ENCODE measurements at regions not wholly inside any gene's neighbourhood (a gene's known extent, or its start where the extent isn't known, plus 50 kb on each side); places are given as distances from the start of the nearest gene placed in this dataset.
"Not testable (repeated sequence)": the region's sequence is repeated elsewhere in the genome, so short reads cannot be mapped to it uniquely, and the experiment has no call there.

DNA sequence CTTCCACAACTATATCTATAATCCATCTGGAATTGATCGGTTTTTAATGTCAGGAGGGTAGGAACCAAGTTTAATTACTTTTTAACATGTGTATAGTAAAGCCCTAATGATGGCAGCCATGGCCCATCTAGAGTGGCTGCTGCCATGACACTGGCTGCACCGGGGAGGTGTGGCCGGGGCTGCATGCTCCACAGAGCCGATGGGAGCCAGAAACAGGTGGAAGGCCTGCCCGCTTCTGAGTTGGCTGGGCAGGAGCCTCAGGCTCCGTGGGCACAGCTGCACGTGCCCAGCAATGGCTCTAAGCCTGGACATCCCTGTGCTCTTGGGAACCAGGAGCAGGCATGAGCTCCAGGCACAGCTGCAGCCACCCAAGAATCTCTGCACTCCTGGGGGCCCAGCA is 73.0 kb downstream of the GBP6 start:
- TF ChIP-seq, protein P1, sequence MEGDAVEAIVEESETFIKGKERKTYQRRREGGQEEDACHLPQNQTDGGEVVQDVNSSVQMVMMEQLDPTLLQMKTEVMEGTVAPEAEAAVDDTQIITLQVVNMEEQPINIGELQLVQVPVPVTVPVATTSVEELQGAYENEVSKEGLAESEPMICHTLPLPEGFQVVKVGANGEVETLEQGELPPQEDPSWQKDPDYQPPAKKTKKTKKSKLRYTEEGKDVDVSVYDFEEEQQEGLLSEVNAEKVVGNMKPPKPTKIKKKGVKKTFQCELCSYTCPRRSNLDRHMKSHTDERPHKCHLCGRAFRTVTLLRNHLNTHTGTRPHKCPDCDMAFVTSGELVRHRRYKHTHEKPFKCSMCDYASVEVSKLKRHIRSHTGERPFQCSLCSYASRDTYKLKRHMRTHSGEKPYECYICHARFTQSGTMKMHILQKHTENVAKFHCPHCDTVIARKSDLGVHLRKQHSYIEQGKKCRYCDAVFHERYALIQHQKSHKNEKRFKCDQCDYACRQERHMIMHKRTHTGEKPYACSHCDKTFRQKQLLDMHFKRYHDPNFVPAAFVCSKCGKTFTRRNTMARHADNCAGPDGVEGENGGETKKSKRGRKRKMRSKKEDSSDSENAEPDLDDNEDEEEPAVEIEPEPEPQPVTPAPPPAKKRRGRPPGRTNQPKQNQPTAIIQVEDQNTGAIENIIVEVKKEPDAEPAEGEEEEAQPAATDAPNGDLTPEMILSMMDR (conservative IDR thresholded peaks at IDR 0.05; ENCODE audit: low read depth), result no peak
- H3K27ac ChIP-seq, result no peak overlapping the region
- POLR2A ChIA-PET (ENCODE audit: low non-redundant PET), result no interaction called here
- CTCF ChIA-PET, result no interaction called here
- no peak for DNase-seq (ENCODE audit: low spot score)

DNA sequence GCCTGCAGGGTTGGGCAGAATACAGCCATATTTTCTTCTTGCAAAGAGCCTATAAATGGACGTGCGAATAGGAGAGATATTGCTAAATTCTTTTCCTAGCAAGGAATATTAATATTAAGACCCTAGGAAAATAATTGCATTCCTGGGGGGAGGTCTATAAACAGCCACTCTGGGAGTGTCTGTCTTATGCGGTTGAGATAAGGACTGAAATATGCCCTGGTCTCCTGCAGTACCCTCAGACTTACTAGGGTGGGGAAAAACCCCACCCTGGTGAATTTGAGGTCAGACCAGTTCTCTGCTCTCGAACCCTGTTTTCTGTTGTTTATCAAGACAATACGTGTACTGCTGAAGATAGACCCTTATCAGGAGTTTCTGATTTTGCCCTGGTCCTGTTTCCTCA is 74.4 kb downstream of the GBP6 start:
- DNase-seq (ENCODE audit: low spot score); H3K27ac ChIP-seq; POLR2A ChIA-PET (ENCODE audit: low non-redundant PET); CTCF ChIA-PET: not testable (repeated sequence)

DNA sequence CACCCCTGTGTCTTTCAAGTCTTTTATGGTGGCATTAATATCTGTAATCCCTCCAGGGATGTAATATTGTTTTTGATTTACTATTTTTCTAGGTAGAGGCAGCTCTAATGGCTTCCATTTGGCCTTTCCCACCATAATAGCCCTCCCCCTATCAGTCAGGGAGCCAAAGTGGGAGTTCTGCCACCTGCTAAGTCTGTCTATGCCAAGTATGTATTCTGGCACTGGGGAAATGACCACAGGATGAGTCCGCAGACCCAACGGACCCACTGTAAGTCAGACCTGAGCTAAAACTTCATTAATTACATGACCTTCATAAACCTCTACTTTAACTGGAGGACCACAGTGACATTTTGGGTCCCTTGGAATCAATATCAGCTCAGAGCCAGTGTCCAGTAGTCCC is 77.1 kb downstream of the GBP6 start:
- no peak overlapping the region for H3K27ac ChIP-seq
- POLR2A ChIA-PET (ENCODE audit: low non-redundant PET), result no interaction called here
- DNase-seq (ENCODE audit: low spot score), result no peak
- TF ChIP-seq, protein P1 (conservative IDR thresholded peaks at IDR 0.05; ENCODE audit: low read depth), result no peak
- CTCF ChIA-PET, result no interaction called here

DNA sequence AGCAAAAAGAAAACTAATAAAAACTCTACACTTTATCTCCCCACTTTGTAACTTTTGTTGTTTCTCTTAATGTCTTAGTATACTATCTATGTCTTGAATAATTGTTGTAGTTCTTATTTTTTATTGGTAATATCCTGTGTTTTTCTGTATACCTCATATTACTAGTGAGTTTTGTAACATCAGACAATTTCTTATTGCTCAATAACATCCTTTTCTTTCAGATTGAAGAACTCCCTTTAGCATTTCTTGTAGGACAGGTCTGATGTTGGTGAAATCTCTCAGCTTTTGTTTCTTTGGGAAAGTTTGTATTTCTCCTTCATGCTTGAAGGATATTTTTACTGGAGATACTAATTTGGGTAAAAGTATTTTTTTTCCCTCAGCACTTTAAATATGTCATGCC is 79.8 kb upstream of the LRRC8B start:
- no peak for DNase-seq (ENCODE audit: low spot score)
- H3K27ac ChIP-seq, result no peak overlapping the region
- TF ChIP-seq, protein P1 (conservative IDR thresholded peaks at IDR 0.05; ENCODE audit: low read depth), result no peak
- POLR2A ChIA-PET (ENCODE audit: low non-redundant PET), result no interaction called here
- CTCF ChIA-PET, result no interaction called here

DNA sequence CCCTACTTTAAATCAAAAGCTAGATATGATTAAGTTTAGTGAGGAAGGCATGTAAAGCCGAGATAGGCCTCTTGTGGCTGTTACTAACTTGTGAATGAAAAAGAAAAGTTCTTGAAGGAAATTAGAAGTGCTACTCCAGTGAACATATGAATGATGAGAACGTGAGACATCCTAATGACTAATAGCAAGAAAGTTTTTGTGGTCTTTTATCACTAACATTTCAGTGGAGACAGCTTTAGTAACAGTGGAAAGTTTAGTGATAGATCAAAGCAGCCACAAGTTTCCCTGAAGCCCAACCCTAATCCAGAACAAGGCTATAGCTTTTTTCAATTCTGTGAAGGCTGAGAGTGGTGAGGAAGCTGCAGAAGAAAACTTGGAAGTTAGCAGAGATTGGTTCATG is 73.6 kb upstream of the LRRC8B start:
- H3K27ac ChIP-seq, result no peak overlapping the region
- ChIA-PET CTCF (no interaction called here), POLR2A (ENCODE audit: low non-redundant PET) (no interaction called here)
- TF ChIP-seq, protein P1 (conservative IDR thresholded peaks at IDR 0.05; ENCODE audit: low read depth), result no peak
- DNase-seq (ENCODE audit: low spot score), result no peak

DNA sequence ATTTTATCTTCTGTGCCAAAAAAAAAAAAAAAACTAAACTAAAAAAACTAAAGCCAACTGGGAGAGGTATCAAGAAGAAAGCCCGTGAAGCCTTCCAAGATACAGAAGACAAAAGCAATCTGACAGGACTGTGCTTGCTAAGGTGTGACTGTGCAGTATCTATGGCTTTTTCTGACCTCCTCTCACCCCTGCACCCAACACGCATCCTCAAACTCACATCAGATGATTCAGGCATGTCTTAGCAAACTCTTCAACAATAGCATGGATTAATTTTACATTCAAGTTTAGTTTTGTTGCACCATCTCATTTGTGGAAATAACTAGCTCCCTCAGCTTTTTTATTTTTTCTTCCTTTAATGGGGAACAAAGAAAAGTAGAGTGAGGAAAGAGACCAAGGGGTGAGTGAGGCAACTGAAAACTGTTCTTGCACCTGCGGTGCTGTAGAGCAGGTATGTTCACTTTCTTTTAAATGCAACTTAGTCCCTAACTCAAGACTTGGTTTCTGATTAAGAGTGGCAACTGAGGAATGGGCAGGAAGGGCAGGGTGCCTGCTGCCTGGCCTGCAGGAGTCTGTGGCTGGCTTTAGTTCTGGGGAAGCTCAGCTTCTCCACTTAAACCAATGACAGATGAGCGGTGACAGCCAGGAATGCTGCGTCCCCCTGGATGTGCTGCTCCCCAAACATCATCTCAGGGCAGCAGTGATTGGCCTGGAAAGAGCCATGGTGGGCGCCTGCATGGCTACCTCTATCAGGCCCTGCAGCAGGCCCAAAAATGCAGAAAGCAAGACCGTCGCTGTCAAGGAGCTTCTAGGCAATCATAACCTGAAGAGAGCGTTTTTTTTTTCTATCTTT is 71.3 kb upstream of the LRRC8B start:
- POLR2A ChIA-PET (ENCODE audit: low non-redundant PET), result no interaction called here
- TF ChIP-seq, protein P1 (conservative IDR thresholded peaks at IDR 0.05; ENCODE audit: low read depth), result no peak
- peak overlapping the region; percentile 79 for H3K27ac ChIP-seq
- DNase-seq (ENCODE audit: low spot score), result peak; percentile 26
- CTCF ChIA-PET, result interaction anchor here (0.6 to 1.0 kb wide), 2 partner anchors 368 to 1267 kb away, joined by 3 to 5 read pairs; no protein-coding TSS in a partner anchor

DNA sequence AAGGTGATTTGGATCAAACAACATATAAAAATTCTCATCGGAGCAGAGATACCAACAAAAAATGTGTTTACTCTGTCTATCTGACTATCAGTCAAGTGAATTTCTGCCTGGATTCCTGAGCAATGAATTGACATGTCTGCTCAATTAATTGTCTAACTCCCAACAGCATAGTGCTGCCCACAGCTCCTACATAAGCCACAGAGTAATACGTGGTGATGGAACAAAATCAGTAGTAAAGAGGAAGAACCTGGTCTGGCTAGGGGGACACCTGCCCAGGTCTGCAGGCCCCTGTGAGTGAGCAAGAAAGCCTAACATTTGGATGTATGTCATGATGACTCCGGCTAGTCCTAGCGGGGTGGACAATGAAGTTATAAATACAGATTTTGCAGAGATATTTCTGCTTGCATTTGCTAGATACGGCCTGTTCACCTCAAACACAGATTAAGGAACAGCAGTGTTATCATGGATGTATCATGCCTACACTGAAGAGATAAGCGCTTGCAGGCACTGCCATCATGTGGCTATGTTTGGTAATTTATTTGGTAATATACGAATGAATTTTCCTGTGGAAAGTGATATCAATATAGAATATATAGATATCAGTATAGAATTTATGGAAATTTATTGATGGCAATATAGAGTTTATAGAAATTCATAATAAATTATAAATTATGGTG is 69.6 kb upstream of the LRRC8B start:
- POLR2A ChIA-PET (ENCODE audit: low non-redundant PET), result no interaction called here
- TF ChIP-seq, protein P1 (conservative IDR thresholded peaks at IDR 0.05; ENCODE audit: low read depth), result peak; percentile 64
- no peak overlapping the region for H3K27ac ChIP-seq
- CTCF ChIA-PET, result interaction anchor here (0.7 to 1.0 kb wide), 3 partner anchors 183 to 337 kb away, joined by 3 to 4 read pairs (median 3); partner anchors contain the start of gene GBP4
- peak; percentile 57 for DNase-seq (ENCODE audit: low spot score)
